SK-N-SH (cell line): ENCODE measurements at regions not wholly inside any gene's neighbourhood (a gene's known extent, or its start where the extent isn't known, plus 50 kb on each side); places are given as distances from the start of the nearest gene placed in this dataset.

Source experiments
- CHD2 ChIP-seq: fragments of 150-350 bp; IDR thresholded peaks from 2 replicates; pipeline ENCODE4 v1.6.1; 2018; ENCODE audit warnings: low read length; ENCODE audit not compliant: partially characterized antibody
- CTCF ChIP-seq: fragments of 200-600 bp; sonication (generic); IDR thresholded peaks from 2 replicates; pipeline ENCODE4 v1.6.1; 2017; ENCODE audit warnings: antibody characterized with exemption, mild to moderate bottlenecking, moderate library complexity
- ELF1 ChIP-seq: IDR thresholded peaks from 2 replicates; pipeline ENCODE4 v1.4.0; 2012
- EP300 ChIP-seq, 2 experiments: IDR thresholded peaks; 2 replicates each; pipeline versions ENCODE4 v1.4.0 to v1.6.1; 2012; ENCODE audit warnings: borderline replicate concordance in 1 of 2, low read depth in 1 of 2, low read length in 1 of 2
- EZH2phosphoT487 ChIP-seq: fragments of 200-600 bp; sonication (generic); IDR thresholded peaks from 2 replicates; pipeline ENCODE4 v1.6.1; 2017; ENCODE audit warnings: low read depth, mixed run types, mild to moderate bottlenecking, antibody characterized with exemption, moderate library complexity, borderline replicate concordance
- FOXJ3 ChIP-seq: sonication (generic); formaldehyde crosslinking; IDR thresholded peaks from 2 replicates; pipeline ENCODE4 v1.5.1; 2020; ENCODE audit warnings: mild to moderate bottlenecking, missing genetic modification reagents
- GATA2 ChIP-seq: sonication (generic); formaldehyde crosslinking; IDR thresholded peaks from 2 replicates; pipeline ENCODE4 v1.5.0; 2020; ENCODE audit warnings: mild to moderate bottlenecking, missing genetic modification reagents
- MAX ChIP-seq: IDR thresholded peaks from 2 replicates; pipeline ENCODE4 v1.4.0; 2012; ENCODE audit warnings: low read depth
- MEF2A ChIP-seq: IDR thresholded peaks from 2 replicates; pipeline ENCODE4 v1.4.0; 2012; ENCODE audit warnings: low read depth, borderline replicate concordance
- NRF1 ChIP-seq: IDR thresholded peaks from 2 replicates; pipeline ENCODE4 v1.6.1; 2012; ENCODE audit warnings: low read depth, mild to moderate bottlenecking, low read length
- POLR2AphosphoS5 ChIP-seq: IDR thresholded peaks from 2 replicates; pipeline ENCODE4 v1.6.1; 2012; ENCODE audit warnings: low read depth, low read length
- REST ChIP-seq: IDR thresholded peaks from 2 replicates; pipeline ENCODE4 v1.6.1; 2012; ENCODE audit warnings: mild to moderate bottlenecking, low read depth, low read length, moderate library complexity
- SIN3A ChIP-seq: IDR thresholded peaks from 2 replicates; pipeline ENCODE4 v1.6.1; 2012; ENCODE audit warnings: low read depth, mild to moderate bottlenecking, low read length, moderate library complexity, borderline replicate concordance
- USF2 ChIP-seq: fragments of 150-350 bp; IDR thresholded peaks from 2 replicates; pipeline ENCODE4 v1.6.1; 2017; ENCODE audit warnings: antibody characterized with exemption, low read length, low read depth, borderline replicate concordance

- no peak for TF ChIP-seq EZH2phosphoT487
- TF ChIP-seq FOXJ3 (CRISPR knock-in tag): no peak
- TF ChIP-seq CTCF: no peak
- TF ChIP-seq USF2: no peak
- TF ChIP-seq POLR2AphosphoS5: no peak
- no peak for TF ChIP-seq SIN3A
- no peak for TF ChIP-seq EP300 (IDR thresholded peaks at IDR 0.05; ENCODE audit: borderline replicate concordance in 1 of 2, low read depth in 1 of 2, low read length in 1 of 2)
- TF ChIP-seq CHD2: no peak
- TF ChIP-seq MAX: no peak
- no peak for TF ChIP-seq MEF2A
- TF ChIP-seq REST: no peak
- TF ChIP-seq GATA2 (CRISPR knock-in tag): no peak
- no peak for TF ChIP-seq NRF1
- TF ChIP-seq ELF1: no peak
These were observed 349.6 kb downstream of the GPATCH2 start for GRCh38 chr1:217281332-217281731.
